ENCODE measurements at regions not wholly inside any gene's neighbourhood (a gene's known extent, or its start where the extent isn't known, plus 50 kb on each side); places are given as distances from the start of the nearest gene placed in this dataset.

DNA sequence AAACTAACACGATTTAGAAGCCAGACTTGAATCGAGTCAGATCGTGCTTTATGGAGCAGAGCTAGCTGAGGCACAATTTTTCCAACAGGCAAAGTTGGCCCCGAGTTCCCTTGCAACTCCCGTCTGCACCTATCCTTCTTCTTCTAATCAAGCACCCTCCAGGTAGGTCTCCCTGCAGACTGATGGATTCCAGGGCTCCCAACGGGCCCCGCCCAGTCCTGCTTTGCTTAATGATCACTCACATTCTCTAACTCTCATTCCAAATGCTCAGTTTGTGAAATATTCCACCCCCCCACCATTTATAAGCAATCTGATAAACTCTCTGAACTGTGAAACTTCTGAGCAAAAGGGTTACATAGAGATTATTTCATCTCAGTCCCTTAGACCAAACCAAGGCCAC is 119.6 kb downstream of the SLC30A10 start:
- Histone ChIP-seq H3K27ac (ENCODE audit: low read depth, low read length) (no peak overlapping the region), H3K27me3 (ENCODE audit: low read length) (no peaks in the 10 kb centered on the region), H4K20me1 (ENCODE audit: low read depth, low read length) (no peaks in the 10 kb centered on the region), H3K4me3 (ENCODE audit: insufficient read depth, low read length, poor library complexity, severe bottlenecking) (no peak overlapping the region), H3F3A (ENCODE audit: insufficient read depth) (no peaks in the 10 kb centered on the region), H3K36me3 (ENCODE audit: low read length) (no peaks in the 10 kb centered on the region), H3K79me2 (ENCODE audit: insufficient read depth, low read length) (no peaks in the 10 kb centered on the region), H3K4me2 (ENCODE audit: low read depth, low read length, poor library complexity, severe bottlenecking) (no peak overlapping the region), H3K9me2 (replicated peaks; ENCODE audit: insufficient read depth, low read length) (no peaks in the 10 kb centered on the region), H3K9ac (ENCODE audit: low read length) (no peak overlapping the region), H2AFZ (ENCODE audit: low read depth, low read length, severe bottlenecking) (no peak overlapping the region), H3K9me3 (ENCODE audit: insufficient read depth, low read length) (no peaks in the 10 kb centered on the region)
- TF ChIP-seq EZH2phosphoT487 (conservative IDR thresholded peaks at IDR 0.05; ENCODE audit: low read length), result no peak
- TF ChIP-seq, protein P1, sequence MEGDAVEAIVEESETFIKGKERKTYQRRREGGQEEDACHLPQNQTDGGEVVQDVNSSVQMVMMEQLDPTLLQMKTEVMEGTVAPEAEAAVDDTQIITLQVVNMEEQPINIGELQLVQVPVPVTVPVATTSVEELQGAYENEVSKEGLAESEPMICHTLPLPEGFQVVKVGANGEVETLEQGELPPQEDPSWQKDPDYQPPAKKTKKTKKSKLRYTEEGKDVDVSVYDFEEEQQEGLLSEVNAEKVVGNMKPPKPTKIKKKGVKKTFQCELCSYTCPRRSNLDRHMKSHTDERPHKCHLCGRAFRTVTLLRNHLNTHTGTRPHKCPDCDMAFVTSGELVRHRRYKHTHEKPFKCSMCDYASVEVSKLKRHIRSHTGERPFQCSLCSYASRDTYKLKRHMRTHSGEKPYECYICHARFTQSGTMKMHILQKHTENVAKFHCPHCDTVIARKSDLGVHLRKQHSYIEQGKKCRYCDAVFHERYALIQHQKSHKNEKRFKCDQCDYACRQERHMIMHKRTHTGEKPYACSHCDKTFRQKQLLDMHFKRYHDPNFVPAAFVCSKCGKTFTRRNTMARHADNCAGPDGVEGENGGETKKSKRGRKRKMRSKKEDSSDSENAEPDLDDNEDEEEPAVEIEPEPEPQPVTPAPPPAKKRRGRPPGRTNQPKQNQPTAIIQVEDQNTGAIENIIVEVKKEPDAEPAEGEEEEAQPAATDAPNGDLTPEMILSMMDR (IDR thresholded peaks at IDR 0.05; ENCODE audit: insufficient read depth, low read length, poor library complexity, severe bottlenecking), result no peak

DNA sequence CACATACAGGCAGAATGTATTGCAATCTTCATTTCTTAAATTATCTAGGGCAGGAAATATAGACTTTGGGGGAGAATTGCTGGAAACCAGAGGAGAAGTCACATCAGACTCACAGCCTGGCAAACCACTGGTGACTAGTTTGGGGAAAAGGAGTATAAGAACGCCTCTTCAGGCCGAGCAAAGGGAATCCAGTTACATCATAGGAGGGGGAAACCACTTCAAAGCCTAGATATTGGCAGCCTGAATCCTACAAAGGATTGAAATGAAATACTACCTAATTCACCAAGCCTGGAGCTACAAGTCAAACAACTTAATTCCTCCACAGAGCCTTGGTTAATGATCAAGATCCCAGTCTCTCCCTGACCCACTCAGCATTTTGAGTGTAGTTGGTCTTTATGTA is 121.7 kb downstream of the SLC30A10 start:
- no peak overlapping the region for H3K27ac ChIP-seq (ENCODE audit: low read depth, low read length)
- no peaks in the 10 kb centered on the region for H3K9me3 ChIP-seq (ENCODE audit: insufficient read depth, low read length)
- H3K9me2 ChIP-seq (replicated peaks; ENCODE audit: insufficient read depth, low read length), result no peaks in the 10 kb centered on the region
- no peak overlapping the region for H2AFZ ChIP-seq (ENCODE audit: low read depth, low read length, severe bottlenecking)
- TF ChIP-seq, protein P1 (IDR thresholded peaks at IDR 0.05; ENCODE audit: insufficient read depth, low read length, poor library complexity, severe bottlenecking), result no peak
- no peak for TF ChIP-seq EZH2phosphoT487 (conservative IDR thresholded peaks at IDR 0.05; ENCODE audit: low read length)
- no peak overlapping the region for H3K4me3 ChIP-seq (ENCODE audit: insufficient read depth, low read length, poor library complexity, severe bottlenecking)
- H3K36me3 ChIP-seq (ENCODE audit: low read length), result no peaks in the 10 kb centered on the region
- H3K9ac ChIP-seq (ENCODE audit: low read length), result no peak overlapping the region
- no peaks in the 10 kb centered on the region for H3F3A ChIP-seq (ENCODE audit: insufficient read depth)
- H3K4me2 ChIP-seq (ENCODE audit: low read depth, low read length, poor library complexity, severe bottlenecking), result no peak overlapping the region
- H3K27me3 ChIP-seq (ENCODE audit: low read length), result no peaks in the 10 kb centered on the region
- H4K20me1 ChIP-seq (ENCODE audit: low read depth, low read length), result no peaks in the 10 kb centered on the region
- H3K79me2 ChIP-seq (ENCODE audit: insufficient read depth, low read length), result no peaks in the 10 kb centered on the region

DNA sequence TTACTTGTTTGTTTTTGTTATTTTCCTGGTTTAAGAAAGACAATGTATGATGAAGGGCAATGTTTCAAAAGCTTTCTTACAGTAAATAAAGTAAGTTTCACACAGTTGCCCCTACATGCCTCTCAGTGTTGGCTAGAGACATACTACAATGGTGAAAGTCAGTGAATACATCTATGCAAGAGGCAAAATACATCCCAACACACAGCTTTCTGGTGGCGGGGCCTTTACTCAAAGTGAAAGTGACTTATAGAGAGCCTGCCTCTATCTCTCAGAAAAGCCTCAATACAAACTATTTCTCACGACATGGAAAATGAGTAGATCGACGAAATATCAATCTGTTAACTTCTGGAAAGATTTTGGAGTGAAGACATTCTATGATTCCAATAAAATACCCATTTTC is 122.3 kb downstream of the SLC30A10 start:
- no peaks in the 10 kb centered on the region for H3F3A ChIP-seq (ENCODE audit: insufficient read depth)

More for the DNA sequence above, 122.3 kb downstream of the SLC30A10 start:
- no peaks in the 10 kb centered on the region for H3K9me3 ChIP-seq (ENCODE audit: insufficient read depth, low read length)
- no peak overlapping the region for H3K27ac ChIP-seq (ENCODE audit: low read depth, low read length)
- no peaks in the 10 kb centered on the region for H3K27me3 ChIP-seq (ENCODE audit: low read length)
- H3K4me2 ChIP-seq (ENCODE audit: low read depth, low read length, poor library complexity, severe bottlenecking), result no peak overlapping the region
- H3K9ac ChIP-seq (ENCODE audit: low read length), result no peak overlapping the region
- TF ChIP-seq EZH2phosphoT487 (conservative IDR thresholded peaks at IDR 0.05; ENCODE audit: low read length), result no peak
- TF ChIP-seq, protein P1 (IDR thresholded peaks at IDR 0.05; ENCODE audit: insufficient read depth, low read length, poor library complexity, severe bottlenecking), result no peak
- no peak overlapping the region for H2AFZ ChIP-seq (ENCODE audit: low read depth, low read length, severe bottlenecking)
- H3K9me2 ChIP-seq (replicated peaks; ENCODE audit: insufficient read depth, low read length), result no peaks in the 10 kb centered on the region
- no peaks in the 10 kb centered on the region for H4K20me1 ChIP-seq (ENCODE audit: low read depth, low read length)
- H3K36me3 ChIP-seq (ENCODE audit: low read length), result no peaks in the 10 kb centered on the region
- no peaks in the 10 kb centered on the region for H3K79me2 ChIP-seq (ENCODE audit: insufficient read depth, low read length)
- no peak overlapping the region for H3K4me3 ChIP-seq (ENCODE audit: insufficient read depth, low read length, poor library complexity, severe bottlenecking)
